Upper lobe of right lung (tissue), 1 donor: ENCODE measurements at regions not wholly inside any gene's neighbourhood (a gene's known extent, or its start where the extent isn't known, plus 50 kb on each side); places are given as distances from the start of the nearest gene placed in this dataset.

Experiments used
- ATAC-seq: fragments of 200-7000 bp; cut with Tn5 transposase; one replicate; pipeline ENCODE4 v1.9.1; 2020; ENCODE audit warnings: mild to moderate bottlenecking, moderate library complexity
- DNase-seq: peaks from one replicate; pipeline ENCODE4 v3.0.0-alpha.2; 2020
- H3K27ac ChIP-seq: fragments of 200-600 bp; one replicate; pipeline ENCODE4 v1.8.0; 2022
- H3K27me3 ChIP-seq: fragments of 200-600 bp; one replicate; pipeline ENCODE4 v1.8.0; 2022; ENCODE audit warnings: mild to moderate bottlenecking
- H3K36me3 ChIP-seq: fragments of 200-600 bp; one replicate; pipeline ENCODE4 v1.8.0; 2022
- H3K4me1 ChIP-seq: fragments of 200-600 bp; one replicate; pipeline ENCODE4 v1.8.0; 2022
- H3K4me3 ChIP-seq: fragments of 200-600 bp; one replicate; pipeline ENCODE4 v1.8.0; 2022; ENCODE audit warnings: mild to moderate bottlenecking
- H3K9me3 ChIP-seq: fragments of 200-600 bp; one replicate; pipeline ENCODE4 v1.8.0; 2022
- CTCF ChIP-seq: fragments of 200-600 bp; IDR thresholded peaks from one replicate; pipeline ENCODE4 v1.8.0; 2022; ENCODE audit warnings: antibody characterized with exemption
- intact Hi-C: fragments of 100-400 bp; cut with DNase I; formaldehyde crosslinking; loops from one replicate; pipeline ENCODE4 v1.11.0; 2022
- donor health status: DM: no; HTN: yes; CAD: no; lungs with severe emphysema.

GRCh38 chr13:105725887-105726286, 809.6 kb downstream of the EFNB2 start:
- intact Hi-C loops = no loop called here
- no peak for ATAC-seq

GRCh38 chr13:105721016-105721415, 814.4 kb downstream of the EFNB2 start:
- no peak for ATAC-seq
- TF ChIP-seq CTCF = no peak

More at GRCh38 chr13:105725887-105726286, 809.6 kb downstream of the EFNB2 start:
- Histone ChIP-seq H3K27ac (no peak overlapping the region), H3K9me3 (no peaks in the 10 kb centered on the region), H3K27me3 (no peaks in the 10 kb centered on the region), H3K4me1 (no peaks in the 10 kb centered on the region), H3K4me3 (no peak overlapping the region), H3K36me3 (no peaks in the 10 kb centered on the region)
- no peak for TF ChIP-seq CTCF
- DNase-seq = no peak

GRCh38 chr13:105719859-105720258, 815.6 kb downstream of the EFNB2 start:
- Histone ChIP-seq H3K27me3 (no peaks in the 10 kb centered on the region), H3K9me3 (no peaks in the 10 kb centered on the region), H3K4me1 (no peaks in the 10 kb centered on the region), H3K36me3 (no peaks in the 10 kb centered on the region), H3K4me3 (no peak overlapping the region), H3K27ac (no peak overlapping the region)
- no peak for DNase-seq
- no peak for TF ChIP-seq CTCF
- intact Hi-C loops = no loop called here
- no peak for ATAC-seq

More at GRCh38 chr13:105721016-105721415, 814.4 kb downstream of the EFNB2 start:
- intact Hi-C loops = no loop called here
- DNase-seq = no peak
- H3K36me3 ChIP-seq = no peaks in the 10 kb centered on the region
- H3K4me3 ChIP-seq = no peak overlapping the region
- no peaks in the 10 kb centered on the region for H3K27me3 ChIP-seq
- H3K4me1 ChIP-seq = no peaks in the 10 kb centered on the region
- no peak overlapping the region for H3K27ac ChIP-seq
- no peaks in the 10 kb centered on the region for H3K9me3 ChIP-seq

GRCh38 chr13:105709181-105709580, 826.3 kb downstream of the EFNB2 start:
- H3K36me3 ChIP-seq = no peaks in the 10 kb centered on the region
- H3K4me3 ChIP-seq = no peak overlapping the region
- no peaks in the 10 kb centered on the region for H3K27me3 ChIP-seq
- intact Hi-C loops = no loop called here
- ATAC-seq = no peak
- no peak for TF ChIP-seq CTCF
- no peak overlapping the region for H3K27ac ChIP-seq
- H3K9me3 ChIP-seq = no peaks in the 10 kb centered on the region
- no peaks in the 10 kb centered on the region for H3K4me1 ChIP-seq
- DNase-seq = no peak

- H3K36me3 ChIP-seq = no peaks in the 10 kb centered on the region
- H3K27me3 ChIP-seq = no peaks in the 10 kb centered on the region
- no peak for ATAC-seq
- no peak for TF ChIP-seq CTCF
- H3K9me3 ChIP-seq = no peaks in the 10 kb centered on the region
- intact Hi-C loops = no loop called here
- no peak overlapping the region for H3K4me3 ChIP-seq
- no peak for DNase-seq
- H3K4me1 ChIP-seq = no peaks in the 10 kb centered on the region
- H3K27ac ChIP-seq = no peak overlapping the region
These were observed 831.6 kb downstream of the EFNB2 start for GRCh38 chr13:105703843-105704242.

- DNase-seq (no peak), ATAC-seq (no peak)
- intact Hi-C loops = no loop called here
- H3K4me1 ChIP-seq = no peaks in the 10 kb centered on the region
- H3K9me3 ChIP-seq = no peaks in the 10 kb centered on the region
- H3K27me3 ChIP-seq = no peaks in the 10 kb centered on the region
- no peak overlapping the region for H3K27ac ChIP-seq
- H3K36me3 ChIP-seq = no peaks in the 10 kb centered on the region
- no peak overlapping the region for H3K4me3 ChIP-seq
- no peak for TF ChIP-seq CTCF
These were observed 833.0 kb downstream of the EFNB2 start for GRCh38 chr13:105702441-105702840.
